CD8-positive, alpha-beta memory T cell (primary cell): ENCODE measurements at regions not wholly inside any gene's neighbourhood (a gene's known extent, or its start where the extent isn't known, plus 50 kb on each side); places are given as distances from the start of the nearest gene placed in this dataset.

ENCODE experiments used
- CTCF ChIA-PET: fragments of 350-600 bp; sonication (Branson Sonifier 250); formaldehyde crosslinking; loops from one replicate; lab custom pipeline; 2021; ENCODE audit warnings: antibody characterized with exemption; lab: Charles Lee
- POLR2A ChIA-PET: fragments of 350-600 bp; sonication (Branson Sonifier 250); formaldehyde crosslinking; loops from one replicate; lab custom pipeline; 2021; ENCODE audit warnings: antibody characterized with exemption; lab: Charles Lee
- DNase-seq, 5 donors: peaks; one replicate each; pipeline versions ENCODE4 v3.0.0 to v3.0.0-alpha.2; 2020 to 2022; ENCODE audit warnings: mixed read lengths in 1 of 5
- H3K27ac ChIP-seq: one replicate; pipeline ENCODE4 v1.7.0; 2013; ENCODE audit warnings: low read depth, mild to moderate bottlenecking, low read length, moderate library complexity
- H3K27me3 ChIP-seq: 2 replicates; pipeline ENCODE4 v1.7.0; 2013; ENCODE audit warnings: low read length, mild to moderate bottlenecking; ENCODE audit not compliant: insufficient read depth, poor library complexity, severe bottlenecking
- H3K36me3 ChIP-seq: 2 replicates; pipeline ENCODE4 v1.7.0; 2013; ENCODE audit warnings: mild to moderate bottlenecking, low read length, moderate library complexity; ENCODE audit not compliant: insufficient read depth
- H3K4me1 ChIP-seq: 2 replicates; pipeline ENCODE4 v1.7.0; 2013; ENCODE audit warnings: mild to moderate bottlenecking, low read length, moderate library complexity; ENCODE audit not compliant: insufficient read depth
- H3K4me3 ChIP-seq: 2 replicates; pipeline ENCODE4 v1.7.0; 2013; ENCODE audit warnings: mild to moderate bottlenecking, low read length
- H3K9me3 ChIP-seq: 2 replicates; pipeline ENCODE4 v1.7.0; 2013; ENCODE audit warnings: mild to moderate bottlenecking, low read length
- H3K27ac Mint-ChIP-seq, 8 donors: one replicate each; pipeline ENCODE4 v1.8.0; 2020 to 2021; ENCODE audit warnings: mixed read lengths in 8 of 8, mild to moderate bottlenecking in 6 of 8, inconsistent platforms in 3 of 8, moderate library complexity in 3 of 8
- H3K27me3 Mint-ChIP-seq, 2 donors: one replicate each; pipeline ENCODE4 v1.8.0; 2020 to 2021; ENCODE audit warnings: mixed read lengths in 2 of 2, mild to moderate bottlenecking in 1 of 2, moderate library complexity in 1 of 2
- H3K36me3 Mint-ChIP-seq, 3 donors: one replicate each; pipeline ENCODE4 v1.8.0; 2020 to 2021; ENCODE audit warnings: mixed read lengths in 3 of 3, inconsistent platforms in 1 of 3, mild to moderate bottlenecking in 1 of 3
- H3K4me1 Mint-ChIP-seq, 3 donors: one replicate each; pipeline ENCODE4 v1.8.0; 2020 to 2021; ENCODE audit warnings: mixed read lengths in 3 of 3, inconsistent platforms in 1 of 3, mild to moderate bottlenecking in 1 of 3
- H3K4me3 Mint-ChIP-seq, 7 donors: one replicate each; pipeline ENCODE4 v1.8.0; 2020 to 2021; ENCODE audit warnings: mixed read lengths in 7 of 7, mild to moderate bottlenecking in 6 of 7, moderate library complexity in 4 of 7, inconsistent platforms in 2 of 7
- H3K9me3 Mint-ChIP-seq, 5 donors: one replicate each; pipeline ENCODE4 v1.8.0; 2020 to 2022; ENCODE audit warnings: mixed read lengths in 5 of 5, mild to moderate bottlenecking in 3 of 5, moderate library complexity in 2 of 5, inconsistent platforms in 1 of 5

DNA sequence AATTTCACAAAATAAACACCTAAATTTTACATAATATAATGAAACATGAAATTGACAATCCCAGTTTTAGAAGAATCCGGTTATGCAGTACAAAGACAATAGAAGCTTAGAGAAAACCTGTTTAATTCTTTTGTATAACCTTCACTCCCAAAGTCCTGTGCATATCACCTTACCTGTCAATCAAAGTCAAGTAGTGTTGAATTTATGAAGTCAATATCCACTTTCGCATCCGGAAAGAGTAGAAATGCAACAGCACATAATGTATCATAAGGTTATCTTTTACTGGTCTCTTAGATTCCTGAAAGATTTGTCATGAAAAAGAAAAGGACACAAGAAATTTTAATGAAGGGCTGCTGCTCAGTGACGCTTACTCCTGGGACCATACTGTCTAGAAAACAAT is 1112.6 kb downstream of the PCDH9 start:
- no peaks in the 10 kb centered on the region for H3K36me3 ChIP-seq
- Mint-ChIP-seq H3K9me3 (peaks cover 0 to 28% (median 1%) of the 10 kb centered on the region in 5 donors), H3K4me3 (no peak overlapping the region), H3K4me1 (no peaks in the 10 kb centered on the region), H3K27ac (no peak overlapping the region), H3K27me3 (peaks cover 0 to 2% of the 10 kb centered on the region in 2 donors), H3K36me3 (no peaks in the 10 kb centered on the region)
- no peak overlapping the region for H3K27ac ChIP-seq
- H3K9me3 ChIP-seq: no peaks in the 10 kb centered on the region
- ChIA-PET CTCF (no interaction called here), POLR2A (no interaction called here)
- no peak overlapping the region for H3K4me3 ChIP-seq
- H3K4me1 ChIP-seq: no peaks in the 10 kb centered on the region
- DNase-seq: no peak
- H3K27me3 ChIP-seq: no peaks in the 10 kb centered on the region

DNA sequence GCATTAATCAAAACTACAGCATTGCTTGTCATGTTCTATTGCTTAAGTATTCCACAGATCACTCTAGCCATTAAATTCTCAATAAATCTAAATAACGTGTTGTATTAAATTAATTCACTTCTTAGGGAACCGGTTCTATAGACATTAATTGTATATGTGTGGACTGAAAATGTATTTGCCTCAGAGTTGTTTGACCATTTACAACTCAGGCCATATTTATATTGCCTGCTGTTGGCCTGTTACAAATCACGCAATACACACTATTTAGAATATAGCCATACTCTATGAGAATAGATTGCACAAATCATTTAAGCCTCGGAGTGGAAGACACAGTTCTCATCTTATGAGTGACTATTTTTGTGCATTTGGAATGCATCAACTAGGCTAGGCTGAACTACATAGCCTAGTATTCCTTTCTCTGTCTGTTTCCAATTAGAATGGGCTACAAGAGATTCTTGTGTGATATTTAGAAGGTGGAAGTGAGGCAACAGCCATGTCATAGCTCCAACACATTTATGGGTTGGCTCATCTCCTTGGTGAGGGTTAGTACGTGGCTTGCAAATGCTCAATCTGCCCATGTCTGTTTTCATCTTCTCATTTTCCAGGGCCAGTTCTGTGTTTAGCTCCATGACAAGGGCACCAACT is 1116.1 kb downstream of the PCDH9 start:
- H3K27ac ChIP-seq: no peak overlapping the region
- no peak overlapping the region for H3K4me3 Mint-ChIP-seq
- no peak overlapping the region for H3K4me3 ChIP-seq
- H3K4me1 Mint-ChIP-seq: no peaks in the 10 kb centered on the region
- H3K27me3 ChIP-seq: no peaks in the 10 kb centered on the region
- peaks cover 0 to 2% of the 10 kb centered on the region in 2 donors for H3K27me3 Mint-ChIP-seq
- no peak overlapping the region for H3K27ac Mint-ChIP-seq
- DNase-seq: no peak
- ChIA-PET POLR2A (no interaction called here), CTCF (no interaction called here)
- H3K9me3 Mint-ChIP-seq: peaks cover 0 to 27% (median 8%) of the 10 kb centered on the region in 5 donors
- H3K36me3 ChIP-seq: no peaks in the 10 kb centered on the region
- no peaks in the 10 kb centered on the region for H3K36me3 Mint-ChIP-seq
- H3K9me3 ChIP-seq: no peaks in the 10 kb centered on the region
- H3K4me1 ChIP-seq: no peaks in the 10 kb centered on the region

DNA sequence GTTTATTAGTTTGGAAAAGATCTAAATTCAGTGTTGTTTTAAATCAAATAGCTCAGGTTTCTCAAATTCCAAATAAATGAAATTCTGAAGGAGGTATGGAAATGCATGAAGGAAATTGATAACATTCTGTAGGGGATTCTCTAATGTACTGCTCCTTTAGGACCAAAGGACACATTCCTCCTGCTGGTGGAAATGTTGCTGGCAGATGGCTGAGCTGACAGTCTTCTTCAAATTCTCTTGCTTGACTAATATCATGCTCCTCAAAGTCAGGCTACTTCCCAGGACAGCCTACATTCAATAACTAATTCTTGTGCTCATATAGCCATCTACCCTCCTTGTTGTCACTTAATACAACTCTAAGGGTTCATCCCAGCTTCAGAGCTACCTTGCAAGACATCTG is 1118.5 kb downstream of the PCDH9 start:
- Mint-ChIP-seq H3K9me3 (peaks cover 0 to 22% (median 11%) of the 10 kb centered on the region in 5 donors), H3K27ac (no peak overlapping the region), H3K4me1 (no peaks in the 10 kb centered on the region), H3K36me3 (no peaks in the 10 kb centered on the region), H3K4me3 (no peak overlapping the region), H3K27me3 (peaks cover 0 to 2% of the 10 kb centered on the region in 2 donors)
- Histone ChIP-seq H3K4me1 (no peaks in the 10 kb centered on the region), H3K27me3 (no peaks in the 10 kb centered on the region), H3K4me3 (no peak overlapping the region), H3K27ac (no peak overlapping the region), H3K9me3 (no peaks in the 10 kb centered on the region), H3K36me3 (no peaks in the 10 kb centered on the region)
- POLR2A ChIA-PET: no interaction called here
- CTCF ChIA-PET: no interaction called here
- DNase-seq: no peak

DNA sequence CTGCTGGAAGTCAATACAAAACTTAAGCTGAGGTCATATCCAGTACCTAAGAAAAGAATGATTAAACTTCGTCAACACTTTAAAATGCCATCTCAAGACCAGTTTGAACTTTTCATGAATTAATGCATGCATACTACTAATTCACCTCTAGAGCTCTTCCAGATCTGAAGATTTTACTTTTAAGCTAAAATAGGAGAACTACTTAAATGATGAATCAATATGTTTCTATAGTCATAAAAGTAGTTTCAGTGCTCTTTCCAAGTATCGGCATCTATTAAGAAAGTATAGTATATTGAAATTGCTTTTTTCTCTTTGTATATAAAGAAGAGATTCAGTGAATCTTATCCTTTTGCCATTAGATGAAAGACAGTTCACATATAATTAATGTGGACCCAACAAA is 1123.9 kb downstream of the PCDH9 start:
- Histone ChIP-seq H3K4me3 (no peak overlapping the region), H3K4me1 (no peaks in the 10 kb centered on the region), H3K9me3 (no peaks in the 10 kb centered on the region), H3K27me3 (no peaks in the 10 kb centered on the region), H3K36me3 (no peaks in the 10 kb centered on the region), H3K27ac (no peak overlapping the region)
- DNase-seq: no peak
- Mint-ChIP-seq H3K4me3 (no peak overlapping the region), H3K27ac (no peak overlapping the region), H3K36me3 (no peaks in the 10 kb centered on the region), H3K4me1 (no peaks in the 10 kb centered on the region), H3K27me3 (no peaks in the 10 kb centered on the region), H3K9me3 (peaks cover 0 to 10% (median 0%) of the 10 kb centered on the region in 5 donors)
- ChIA-PET CTCF (no interaction called here), POLR2A (no interaction called here)

DNA sequence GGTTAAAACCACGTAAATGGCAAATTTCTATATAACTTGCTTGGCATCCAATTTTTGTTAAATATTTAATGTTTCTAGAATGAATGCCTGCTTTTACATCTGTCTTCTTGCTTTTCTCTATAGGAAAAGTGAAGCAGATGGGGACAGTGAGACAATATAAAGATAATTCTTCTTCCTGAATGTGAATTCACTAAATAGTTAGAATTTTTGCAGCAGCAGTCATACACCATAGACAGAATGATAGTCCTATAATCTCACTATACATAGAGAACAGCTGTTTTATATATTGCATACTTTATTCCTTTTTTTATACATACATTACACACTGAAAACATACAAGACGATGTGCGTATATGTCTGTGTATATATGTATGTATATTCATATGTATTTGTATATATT is 1127.3 kb downstream of the PCDH9 start:
- no peak overlapping the region for H3K27ac Mint-ChIP-seq
- no peaks in the 10 kb centered on the region for H3K4me1 Mint-ChIP-seq

DNA sequence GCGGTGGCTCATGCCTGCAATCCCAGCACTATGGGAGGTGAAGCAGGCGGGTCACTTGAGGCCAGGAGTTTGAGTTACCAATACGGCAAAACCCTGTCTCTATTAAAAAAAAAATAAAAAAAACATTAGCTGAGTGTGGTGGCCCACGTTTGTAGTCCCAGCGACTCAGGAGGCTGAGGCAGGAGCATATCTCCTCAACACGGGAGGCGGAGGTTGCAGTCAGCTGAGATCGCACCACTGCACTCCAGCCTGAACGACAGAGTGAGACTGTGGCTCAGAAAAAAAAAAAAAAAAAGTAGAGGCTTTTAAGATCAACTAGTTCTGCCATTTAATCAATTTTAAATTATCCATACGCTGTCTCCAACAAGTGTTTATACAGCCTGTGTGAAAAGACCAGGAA is 1130.3 kb downstream of the PCDH9 start:
- ChIA-PET CTCF (no interaction called here), POLR2A (no interaction called here)
- Mint-ChIP-seq H3K27me3 (no peaks in the 10 kb centered on the region), H3K27ac (no peak overlapping the region), H3K4me3 (no peak overlapping the region), H3K9me3 (peaks cover 0 to 26% (median 5%) of the 10 kb centered on the region in 5 donors), H3K4me1 (no peaks in the 10 kb centered on the region), H3K36me3 (peaks cover 0 to 1% (median 0%) of the 10 kb centered on the region in 3 donors)
- Histone ChIP-seq H3K4me3 (no peak overlapping the region), H3K27ac (no peak overlapping the region), H3K36me3 (no peaks in the 10 kb centered on the region), H3K27me3 (no peaks in the 10 kb centered on the region), H3K4me1 (no peaks in the 10 kb centered on the region), H3K9me3 (no peaks in the 10 kb centered on the region)
- no peak for DNase-seq

More for the DNA sequence above, 1127.3 kb downstream of the PCDH9 start:
- no peaks in the 10 kb centered on the region for H3K9me3 ChIP-seq
- no peak overlapping the region for H3K4me3 Mint-ChIP-seq
- H3K4me3 ChIP-seq: no peak overlapping the region
- DNase-seq: no peak
- H3K27ac ChIP-seq: no peak overlapping the region
- H3K27me3 Mint-ChIP-seq: no peaks in the 10 kb centered on the region
- no peaks in the 10 kb centered on the region for H3K4me1 ChIP-seq
- ChIA-PET POLR2A (no interaction called here), CTCF (no interaction called here)
- H3K36me3 ChIP-seq: no peaks in the 10 kb centered on the region
- H3K27me3 ChIP-seq: no peaks in the 10 kb centered on the region
- H3K9me3 Mint-ChIP-seq: peaks cover 0 to 18% (median 0%) of the 10 kb centered on the region in 5 donors
- H3K36me3 Mint-ChIP-seq: peaks cover 0 to 1% (median 0%) of the 10 kb centered on the region in 3 donors

DNA sequence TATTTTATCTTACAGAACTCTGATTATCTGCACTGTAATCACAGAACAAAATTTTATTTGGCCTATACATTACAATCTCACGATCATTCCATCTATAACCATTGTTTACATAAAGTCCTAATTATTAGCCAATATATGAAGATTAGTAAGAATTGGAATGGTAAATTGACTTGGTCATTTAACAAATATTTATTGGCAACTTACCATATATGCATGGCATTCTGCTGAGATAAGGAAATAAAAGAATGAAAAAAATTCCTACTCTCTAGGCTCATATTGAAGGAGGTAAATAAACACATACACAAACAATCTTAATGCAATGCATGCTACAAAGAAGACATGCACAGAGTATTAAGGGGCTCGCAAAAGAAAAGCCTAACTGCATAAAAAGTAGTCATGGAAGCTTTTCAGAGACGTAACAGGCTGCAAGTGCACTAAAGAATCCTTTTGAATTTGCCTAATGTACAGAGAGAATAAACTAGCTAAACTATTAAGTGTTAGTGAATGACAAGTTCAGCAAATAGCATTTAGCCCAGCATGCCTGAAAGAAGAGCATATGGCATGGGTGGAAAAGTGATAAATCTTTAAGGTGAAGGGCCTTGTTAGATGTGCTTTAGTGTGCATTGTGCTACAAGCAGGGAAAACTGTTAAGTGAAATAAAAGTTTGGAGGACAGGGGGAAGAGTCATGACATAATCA is 1131.1 kb downstream of the PCDH9 start:
- Mint-ChIP-seq H3K27ac (no peak overlapping the region), H3K36me3 (peaks cover 0 to 1% (median 0%) of the 10 kb centered on the region in 3 donors), H3K9me3 (peaks cover 0 to 29% (median 5%) of the 10 kb centered on the region in 5 donors), H3K4me1 (no peaks in the 10 kb centered on the region), H3K4me3 (no peak overlapping the region), H3K27me3 (no peaks in the 10 kb centered on the region)
- H3K4me3 ChIP-seq: no peak overlapping the region
- POLR2A ChIA-PET: no interaction called here
- H3K4me1 ChIP-seq: no peaks in the 10 kb centered on the region
- H3K27me3 ChIP-seq: no peaks in the 10 kb centered on the region
- no peak overlapping the region for H3K27ac ChIP-seq
- no peak for DNase-seq
- H3K36me3 ChIP-seq: no peaks in the 10 kb centered on the region
- CTCF ChIA-PET: no interaction called here
- no peaks in the 10 kb centered on the region for H3K9me3 ChIP-seq

DNA sequence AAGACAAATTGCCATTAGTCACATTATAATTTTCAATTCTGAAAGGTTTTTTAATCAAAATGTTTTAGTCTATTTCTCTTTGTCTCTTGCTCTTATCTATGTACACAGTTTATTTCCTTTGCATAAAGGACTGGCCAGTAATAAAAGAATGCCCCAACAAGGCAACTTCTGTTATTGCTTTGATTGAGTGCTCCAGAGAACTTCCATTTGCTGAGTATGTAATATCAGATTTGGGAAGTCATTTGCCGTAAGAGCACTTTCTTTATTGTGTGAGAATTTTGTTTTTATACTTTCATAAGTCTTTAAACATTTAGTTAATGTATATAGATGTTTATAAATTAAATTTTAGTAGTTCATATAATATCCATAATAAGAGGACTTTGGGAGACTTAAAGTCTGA is 1140.4 kb downstream of the PCDH9 start:
- no peaks in the 10 kb centered on the region for H3K36me3 Mint-ChIP-seq
- no peak overlapping the region for H3K4me3 ChIP-seq
- H3K27me3 Mint-ChIP-seq: no peaks in the 10 kb centered on the region
- no peaks in the 10 kb centered on the region for H3K4me1 Mint-ChIP-seq
- no peaks in the 10 kb centered on the region for H3K27me3 ChIP-seq
- no peaks in the 10 kb centered on the region for H3K4me1 ChIP-seq
- POLR2A ChIA-PET: no interaction called here
- no peaks in the 10 kb centered on the region for H3K9me3 ChIP-seq
- H3K9me3 Mint-ChIP-seq: peaks cover 0 to 29% (median 4%) of the 10 kb centered on the region in 5 donors
- CTCF ChIA-PET: no interaction called here
- H3K4me3 Mint-ChIP-seq: no peak overlapping the region
- no peak overlapping the region for H3K27ac ChIP-seq
- no peaks in the 10 kb centered on the region for H3K36me3 ChIP-seq
- H3K27ac Mint-ChIP-seq: no peak overlapping the region
- no peak for DNase-seq
